OCI-LY3 (cell line): ENCODE measurements at regions not wholly inside any gene's neighbourhood (a gene's known extent, or its start where the extent isn't known, plus 50 kb on each side); places are given as distances from the start of the nearest gene placed in this dataset.

Source experiments
- H2AFZ ChIP-seq: fragments of 200-600, 300-600 bp; shearing (Covaris generic); 2 replicates; pipeline ENCODE4 v1.6.0; 2014; ENCODE audit warnings: antibody characterized with exemption, low read depth, low read length
- H3K27ac ChIP-seq: fragments of 200-600, 300-600 bp; sonication (generic); 2 replicates; pipeline ENCODE4 v1.5.1; 2014; ENCODE audit warnings: mild to moderate bottlenecking, low read length, moderate library complexity, mixed read lengths
- H3K27me3 ChIP-seq: fragments of 200-600, 300-600 bp; sonication (generic); 2 replicates; pipeline ENCODE4 v1.6.1; 2014; ENCODE audit warnings: low read depth, low read length, mixed read lengths
- H3K36me3 ChIP-seq: fragments of 200-600, 300-600 bp; sonication (generic); replicated peaks from 2 replicates; pipeline ENCODE3; 2014; ENCODE audit warnings: low read depth, low read length, mixed read lengths
- H3K4me1 ChIP-seq: fragments of 300-600, 200-600 bp; sonication (generic); 2 replicates; pipeline ENCODE4 v1.6.1; 2014; ENCODE audit warnings: low read length, mixed read lengths
- H3K4me2 ChIP-seq: fragments of 200-600, 300-600 bp; sonication (generic); 2 replicates; pipeline ENCODE4 v1.6.1; 2014; ENCODE audit warnings: low read length, mixed read lengths
- H3K4me3 ChIP-seq: fragments of 300-600, 200-600 bp; sonication (generic); 2 replicates; pipeline ENCODE4 v1.5.1; 2014; ENCODE audit warnings: antibody characterized with exemption, mild to moderate bottlenecking, low read length, moderate library complexity
- H3K79me2 ChIP-seq: fragments of 300-600, 200-600 bp; shearing (Covaris generic); 2 replicates; pipeline ENCODE4 v1.6.1; 2014; ENCODE audit warnings: mild to moderate bottlenecking, low read length, mixed read lengths
- H3K9ac ChIP-seq: fragments of 300-600, 200-600 bp; shearing (Covaris generic); 2 replicates; pipeline ENCODE4 v1.6.0; 2014; ENCODE audit warnings: mild to moderate bottlenecking, low read length, moderate library complexity
- H3K9me3 ChIP-seq: fragments of 200-600, 300-600 bp; shearing (Covaris generic); 2 replicates; pipeline ENCODE4 v1.6.1; 2014; ENCODE audit warnings: low read length, mixed read lengths; ENCODE audit not compliant: insufficient read depth
- H4K20me1 ChIP-seq: fragments of 200-600, 300-600 bp; sonication (generic); 2 replicates; pipeline ENCODE4 v1.6.1; 2016; ENCODE audit warnings: low read length, mixed read lengths; ENCODE audit not compliant: insufficient read depth
- CTCF ChIP-seq: fragments of 200-600, 300-600 bp; sonication (generic); IDR thresholded peaks from 2 replicates; pipeline ENCODE4 v1.5.1; 2014; ENCODE audit warnings: antibody characterized with exemption, low read length, low read depth
- EZH2phosphoT487 ChIP-seq: fragments of 200-600 bp; shearing (Covaris generic); IDR thresholded peaks from 2 replicates; pipeline ENCODE4 v1.6.1; 2018; ENCODE audit warnings: antibody characterized with exemption, mixed run types, low read depth

GRCh38 chr2:145752091-145752806 lies 1232.3 kb upstream of the ZEB2 start:
- Histone ChIP-seq H3K36me3 (no peaks in the 10 kb centered on the region), H3K4me1 (peaks cover 56% of the 10 kb centered on the region), H2AFZ (no peak overlapping the region), H3K9ac (peak overlapping the region; percentile 32), H4K20me1 (peaks cover 5% of the 10 kb centered on the region; the same call in 1 of the 2 replicates), H3K27me3 (peaks cover 14% of the 10 kb centered on the region), H3K9me3 (no peaks in the 10 kb centered on the region), H3K27ac (peak overlapping the region; percentile 58), H3K79me2 (no peaks in the 10 kb centered on the region), H3K4me2 (peak overlapping the region; percentile 78), H3K4me3 (peak overlapping the region; percentile 55)
- TF ChIP-seq EZH2phosphoT487 (no peak), CTCF (peak; percentile 84)

- peak overlapping the region; percentile 62 for H3K27ac ChIP-seq
These were observed 1231.7 kb upstream of the ZEB2 start for GRCh38 chr2:145751629-145752028.

GRCh38 chr2:145751155-145751554 lies 1231.2 kb upstream of the ZEB2 start:
- H3K79me2 ChIP-seq: no peaks in the 10 kb centered on the region
- H3K27me3 ChIP-seq: peaks cover 25% of the 10 kb centered on the region
- no peaks in the 10 kb centered on the region for H3K9me3 ChIP-seq
- H3K27ac ChIP-seq: peak overlapping the region; percentile 62
- peak overlapping the region; percentile 48 for H3K4me3 ChIP-seq
- peak overlapping the region; percentile 38 for H3K9ac ChIP-seq
- TF ChIP-seq EZH2phosphoT487 (no peak), CTCF (no peak)
- H3K4me1 ChIP-seq: peaks cover 60% of the 10 kb centered on the region
- peaks cover 5% of the 10 kb centered on the region; the same call in 1 of the 2 replicates for H4K20me1 ChIP-seq
- peak overlapping the region; percentile 78 for H3K4me2 ChIP-seq
- no peak overlapping the region for H2AFZ ChIP-seq
- no peaks in the 10 kb centered on the region for H3K36me3 ChIP-seq

More at GRCh38 chr2:145751629-145752028, 1231.7 kb upstream of the ZEB2 start:
- peaks cover 21% of the 10 kb centered on the region for H3K27me3 ChIP-seq
- H3K4me3 ChIP-seq: peak overlapping the region; percentile 55
- H3K9ac ChIP-seq: peak overlapping the region; percentile 38; the same call in 1 of the 2 replicates
- no peaks in the 10 kb centered on the region for H3K79me2 ChIP-seq
- TF ChIP-seq CTCF (no peak), EZH2phosphoT487 (peak; percentile 95)
- no peaks in the 10 kb centered on the region for H3K9me3 ChIP-seq
- H2AFZ ChIP-seq: no peak overlapping the region
- peaks cover 60% of the 10 kb centered on the region for H3K4me1 ChIP-seq
- no peaks in the 10 kb centered on the region for H3K36me3 ChIP-seq
- H3K4me2 ChIP-seq: peak overlapping the region; percentile 78
- peaks cover 5% of the 10 kb centered on the region; the same call in 1 of the 2 replicates for H4K20me1 ChIP-seq

GRCh38 chr2:145750612-145751011 lies 1230.7 kb upstream of the ZEB2 start:
- Histone ChIP-seq H4K20me1 (peaks cover 5% of the 10 kb centered on the region; the same call in 1 of the 2 replicates), H3K27ac (peak overlapping the region; percentile 62), H3K9ac (peak overlapping the region; percentile 43), H3K36me3 (no peaks in the 10 kb centered on the region), H3K4me2 (peak overlapping the region; percentile 78), H3K27me3 (peaks cover 27% of the 10 kb centered on the region), H3K9me3 (no peaks in the 10 kb centered on the region), H2AFZ (no peak overlapping the region), H3K4me3 (peak overlapping the region; percentile 48), H3K4me1 (peaks cover 61% of the 10 kb centered on the region), H3K79me2 (no peaks in the 10 kb centered on the region)
- TF ChIP-seq CTCF (no peak), EZH2phosphoT487 (no peak)
